ENCODE measurements at regions not wholly inside any gene's neighbourhood (a gene's known extent, or its start where the extent isn't known, plus 50 kb on each side); places are given as distances from the start of the nearest gene placed in this dataset.

GRCh38 chr13:59340151-59340550 is 823.6 kb downstream of the DIAPH3 start:
- TF ChIP-seq ZNF565 (CRISPR knock-in tag; conservative IDR thresholded peaks at IDR 0.05; ENCODE audit: low read depth) = no peak
- TF ChIP-seq CSRNP3 (CRISPR knock-in tag; IDR thresholded peaks at IDR 0.05) = no peak

All from SK-N-SH treated with all-trans-retinoic acid at 6 μM for 48 hours (cell line).